AG10803 (cell line): ENCODE measurements at regions not wholly inside any gene's neighbourhood (a gene's known extent, or its start where the extent isn't known, plus 50 kb on each side); places are given as distances from the start of the nearest gene placed in this dataset.

Experiments
- DNase-seq: peaks from one replicate; pipeline ENCODE4 v3.0.0; 2010; ENCODE audit warnings: low read depth
- H3K4me3 ChIP-seq: 2 replicates; pipeline ENCODE4 v1.5.1; 2011; ENCODE audit warnings: mild to moderate bottlenecking, low read length, control low read depth
- CTCF ChIP-seq: conservative IDR thresholded peaks from 2 replicates; pipeline ENCODE4 v1.5.1; 2011; ENCODE audit warnings: mild to moderate bottlenecking, low read length, control low read depth, inconsistent platforms

DNA sequence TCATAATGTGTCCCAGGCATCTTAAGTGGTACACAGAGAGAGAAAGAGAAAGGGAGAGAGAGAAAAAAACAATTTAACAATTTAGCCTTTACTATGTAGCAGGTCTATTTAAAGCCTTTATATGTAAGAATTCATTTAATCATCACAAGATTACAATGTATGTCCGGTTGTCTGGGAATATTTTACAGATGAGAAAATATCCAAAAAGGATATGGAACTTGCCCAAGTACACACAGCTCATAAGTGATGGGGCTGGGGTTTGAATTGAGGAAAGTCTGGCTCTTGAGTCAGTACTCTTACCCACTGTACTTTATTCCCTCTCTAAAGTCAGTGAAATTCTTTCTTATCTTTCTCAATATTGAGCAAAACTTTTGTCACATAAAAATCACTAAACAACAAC is 104.6 kb downstream of the LYPLAL1 start:
- no peak overlapping the region for H3K4me3 ChIP-seq
- TF ChIP-seq CTCF = no peak
- DNase-seq = no peak

- no peak overlapping the region for H3K4me3 ChIP-seq
These were observed 103.8 kb downstream of the LYPLAL1 start for GRCh38 chr1:219277304-219278105.

DNA sequence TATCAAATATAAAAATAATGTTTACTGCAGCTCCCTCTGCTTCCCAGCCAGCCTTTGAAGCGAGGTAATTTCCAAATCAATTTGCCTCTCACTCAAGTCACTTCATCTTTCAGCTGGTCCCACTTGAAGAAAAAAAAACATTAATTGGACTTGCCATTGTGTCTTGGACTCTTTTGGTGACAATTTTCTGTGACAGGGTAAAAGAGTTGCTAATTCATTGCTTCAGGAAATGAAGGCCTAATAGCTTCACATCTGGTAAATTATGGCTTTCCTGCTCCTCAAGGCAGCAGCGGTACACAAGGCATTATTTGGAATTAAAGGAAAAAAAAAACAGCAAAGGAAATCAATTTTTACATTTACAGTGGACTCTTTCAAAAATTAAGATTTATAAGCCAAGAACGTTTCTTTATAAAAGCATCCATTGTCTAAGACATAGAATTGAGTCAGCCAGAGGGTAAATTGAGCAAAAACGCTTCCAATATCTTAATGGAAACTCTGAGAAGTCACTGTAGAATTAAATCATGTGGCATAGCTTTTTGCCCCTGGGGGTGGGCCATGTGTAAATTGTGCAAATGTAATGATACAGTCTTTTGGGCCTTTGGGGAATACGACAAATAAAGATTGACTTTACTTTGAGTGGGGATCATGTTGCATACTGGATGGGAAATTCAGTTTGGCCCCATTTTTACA is 102.5 kb downstream of the LYPLAL1 start:
- no peak for DNase-seq
- no peak for TF ChIP-seq CTCF
- H3K4me3 ChIP-seq = no peak overlapping the region

More at GRCh38 chr1:219277304-219278105, 103.8 kb downstream of the LYPLAL1 start:
- no peak for DNase-seq
- no peak for TF ChIP-seq CTCF

- TF ChIP-seq CTCF = no peak
- no peak overlapping the region for H3K4me3 ChIP-seq
- no peak for DNase-seq
These were observed 99.5 kb downstream of the LYPLAL1 start for GRCh38 chr1:219273088-219273686.

DNA sequence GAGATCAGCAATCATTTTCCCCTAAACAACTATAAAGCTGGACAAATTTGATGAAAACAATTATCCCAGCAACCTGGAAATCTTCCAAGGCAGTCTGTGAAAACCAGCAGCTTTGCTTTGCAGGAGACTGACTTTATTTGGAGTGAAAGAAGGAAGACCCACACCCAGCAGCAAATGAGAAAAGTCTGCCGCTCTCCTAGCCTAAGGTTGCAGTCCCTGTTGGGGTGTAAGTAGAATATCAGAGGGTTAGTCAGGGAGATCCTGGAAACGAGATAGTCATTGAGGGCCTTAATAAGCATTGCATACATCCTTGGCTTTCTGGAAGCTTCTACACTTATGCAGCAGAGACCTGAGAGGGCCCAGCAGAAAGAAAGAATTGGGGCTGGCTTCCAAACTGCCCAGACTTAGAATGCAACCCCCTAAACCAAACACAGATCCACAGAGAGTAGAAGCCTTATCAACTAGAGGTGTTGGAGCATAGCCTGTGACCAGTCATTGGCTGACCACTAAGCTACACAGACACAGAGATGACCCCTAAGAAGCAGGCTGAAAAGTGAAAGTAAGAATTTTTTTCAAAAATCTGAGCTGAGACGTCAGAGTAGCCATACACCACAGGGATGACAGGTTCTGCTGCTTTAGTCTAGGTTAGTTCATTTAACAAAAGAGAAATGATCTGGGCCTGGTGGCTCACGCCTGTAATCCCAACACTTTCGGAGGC is 98.3 kb downstream of the LYPLAL1 start:
- H3K4me3 ChIP-seq = peak overlapping the region; percentile 13
- TF ChIP-seq CTCF = no peak
- peak; percentile 23 for DNase-seq

DNA sequence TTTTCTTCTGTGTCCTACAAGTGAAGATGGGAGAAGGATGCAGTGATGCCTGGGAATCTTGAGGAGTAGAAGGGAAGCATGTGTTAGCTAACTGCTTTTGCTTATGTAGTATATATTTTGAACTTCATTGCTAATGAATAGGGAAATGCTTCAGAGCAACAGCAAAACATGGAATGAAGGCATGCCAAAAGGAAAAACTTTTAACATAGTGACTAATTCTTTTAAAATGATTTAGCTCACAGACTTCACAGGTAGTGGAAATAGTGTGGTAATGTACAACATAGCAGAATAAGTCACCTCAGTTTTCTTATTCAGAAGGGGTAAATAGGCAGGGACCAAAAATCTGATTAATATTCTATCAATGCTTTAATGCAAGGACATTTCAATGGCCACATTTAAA is 95.5 kb downstream of the LYPLAL1 start:
- DNase-seq = no peak
- no peak for TF ChIP-seq CTCF
- no peak overlapping the region for H3K4me3 ChIP-seq
